GM12865 (cell line): ENCODE measurements at regions not wholly inside any gene's neighbourhood (a gene's known extent, or its start where the extent isn't known, plus 50 kb on each side); places are given as distances from the start of the nearest gene placed in this dataset.

Source experiments
- DNase-seq: peaks from one replicate; pipeline ENCODE4 v3.0.0; 2010; ENCODE audit warnings: low read depth
- H3K4me3 ChIP-seq: 2 replicates; pipeline ENCODE4 v1.5.1; 2011; ENCODE audit warnings: mild to moderate bottlenecking, low read depth, low read length, control low read depth
- TF ChIP-seq, protein P1 (sequence below): IDR thresholded peaks from 2 replicates; pipeline ENCODE4 v1.5.1; 2011; ENCODE audit warnings: low read length, control low read depth, low read depth, inconsistent platforms; ENCODE audit not compliant: insufficient read depth; ENCODE audit errors: missing control alignments

DNA sequence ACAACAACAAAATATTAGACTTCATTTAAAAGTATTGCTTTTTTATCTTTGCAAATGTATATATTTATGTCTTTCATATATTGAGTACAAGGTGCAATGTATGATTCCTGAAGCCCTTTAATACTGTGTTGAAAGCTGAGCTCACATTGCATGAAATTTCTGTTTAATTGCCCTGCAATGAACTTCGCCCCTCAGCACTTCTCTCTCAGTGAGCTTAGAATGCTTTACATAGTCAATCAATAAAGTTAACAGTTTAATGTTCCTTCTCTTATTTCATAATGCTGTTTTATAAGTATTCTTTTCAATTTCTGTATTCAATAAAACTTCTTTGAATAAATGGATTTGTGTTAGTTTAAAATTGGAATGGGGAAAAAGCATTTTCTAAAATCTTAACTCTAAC, 607.1 kb downstream of the SOX5 start:
- no peak for DNase-seq
- TF ChIP-seq, protein P1, sequence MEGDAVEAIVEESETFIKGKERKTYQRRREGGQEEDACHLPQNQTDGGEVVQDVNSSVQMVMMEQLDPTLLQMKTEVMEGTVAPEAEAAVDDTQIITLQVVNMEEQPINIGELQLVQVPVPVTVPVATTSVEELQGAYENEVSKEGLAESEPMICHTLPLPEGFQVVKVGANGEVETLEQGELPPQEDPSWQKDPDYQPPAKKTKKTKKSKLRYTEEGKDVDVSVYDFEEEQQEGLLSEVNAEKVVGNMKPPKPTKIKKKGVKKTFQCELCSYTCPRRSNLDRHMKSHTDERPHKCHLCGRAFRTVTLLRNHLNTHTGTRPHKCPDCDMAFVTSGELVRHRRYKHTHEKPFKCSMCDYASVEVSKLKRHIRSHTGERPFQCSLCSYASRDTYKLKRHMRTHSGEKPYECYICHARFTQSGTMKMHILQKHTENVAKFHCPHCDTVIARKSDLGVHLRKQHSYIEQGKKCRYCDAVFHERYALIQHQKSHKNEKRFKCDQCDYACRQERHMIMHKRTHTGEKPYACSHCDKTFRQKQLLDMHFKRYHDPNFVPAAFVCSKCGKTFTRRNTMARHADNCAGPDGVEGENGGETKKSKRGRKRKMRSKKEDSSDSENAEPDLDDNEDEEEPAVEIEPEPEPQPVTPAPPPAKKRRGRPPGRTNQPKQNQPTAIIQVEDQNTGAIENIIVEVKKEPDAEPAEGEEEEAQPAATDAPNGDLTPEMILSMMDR = no peak

DNA sequence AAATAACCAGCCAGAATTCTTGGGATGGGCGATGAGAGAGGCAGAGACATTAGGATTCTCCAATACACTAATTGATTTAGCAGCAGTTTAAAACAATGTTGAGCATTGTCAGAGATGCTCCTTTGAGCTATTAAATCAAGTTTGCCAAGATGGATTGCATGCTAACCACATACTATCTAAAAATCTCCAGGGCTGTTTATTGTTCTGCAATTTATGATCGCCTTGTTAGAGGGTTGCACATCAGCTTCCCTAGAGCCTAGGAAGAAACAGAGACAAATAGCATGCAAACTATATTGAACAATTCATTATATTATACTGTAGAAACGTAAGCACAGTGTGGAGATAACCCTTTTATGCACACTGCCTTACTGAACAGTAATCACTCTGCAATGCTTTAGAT, 599.9 kb downstream of the SOX5 start:
- no peak for DNase-seq

More for the DNA sequence above, 607.1 kb downstream of the SOX5 start:
- no peak overlapping the region for H3K4me3 ChIP-seq

DNA sequence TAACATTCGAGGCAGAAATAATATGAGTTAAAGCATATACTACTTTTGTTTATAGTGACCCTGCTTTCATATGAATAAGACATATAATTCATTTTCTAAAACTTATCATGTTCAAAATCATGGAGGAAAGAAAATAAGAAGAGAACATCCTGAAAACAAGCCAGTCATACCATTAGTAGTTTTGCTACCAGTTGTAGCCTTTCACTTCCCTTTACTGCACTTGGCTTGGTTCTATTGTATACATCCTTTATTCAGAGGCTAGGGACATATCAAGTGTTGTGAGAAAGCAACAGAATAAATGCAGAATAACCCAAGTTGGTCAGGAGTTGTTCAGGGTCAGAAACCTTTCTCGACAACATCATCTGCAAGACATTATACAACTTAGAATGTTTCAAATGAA, 598.7 kb downstream of the SOX5 start:
- TF ChIP-seq, protein P1 = no peak
- no peak overlapping the region for H3K4me3 ChIP-seq
- peak; percentile 4 for DNase-seq

More for the DNA sequence above, 599.9 kb downstream of the SOX5 start:
- TF ChIP-seq, protein P1 = no peak
- H3K4me3 ChIP-seq = no peak overlapping the region

DNA sequence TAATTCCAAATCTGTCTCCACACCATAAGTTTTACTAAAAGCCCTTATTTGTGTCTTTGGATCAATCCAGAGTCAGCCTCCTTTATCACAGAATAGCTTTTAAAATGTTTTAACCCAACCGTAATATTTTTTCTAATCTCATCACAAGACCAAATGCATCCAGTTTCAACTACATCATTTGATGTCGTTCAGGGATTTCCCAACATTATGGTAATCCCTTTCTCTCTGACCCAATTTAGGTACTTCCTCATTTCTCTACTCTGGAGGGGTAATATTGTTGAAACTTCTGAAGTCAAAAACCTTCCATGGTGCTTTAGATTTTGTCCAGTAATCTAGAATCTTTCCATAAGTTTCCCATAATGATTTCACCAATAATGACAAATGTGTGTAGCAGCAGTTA, 596.8 kb downstream of the SOX5 start:
- no peak for DNase-seq
- H3K4me3 ChIP-seq = no peak overlapping the region
- TF ChIP-seq, protein P1 = no peak

DNA sequence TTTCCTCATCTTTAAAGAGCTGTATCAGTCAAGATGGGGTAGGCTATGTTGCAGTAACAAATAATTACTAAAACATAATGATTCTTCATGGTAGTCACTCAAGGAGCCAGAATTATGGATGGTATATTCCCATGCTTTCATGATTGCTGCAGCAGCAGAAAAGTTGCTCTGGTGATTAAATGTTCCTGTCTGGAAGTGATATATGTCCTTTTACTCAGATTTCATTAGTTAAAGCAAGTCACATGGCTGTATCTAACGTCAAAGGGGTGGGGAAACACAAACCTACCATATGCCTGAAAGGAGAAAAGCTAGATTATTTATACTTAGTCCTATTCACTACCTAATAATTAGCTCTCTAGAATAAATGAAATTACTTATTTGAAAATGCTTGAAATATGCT, 594.7 kb downstream of the SOX5 start:
- TF ChIP-seq, protein P1 = no peak
- no peak for DNase-seq
- H3K4me3 ChIP-seq = no peak overlapping the region

DNA sequence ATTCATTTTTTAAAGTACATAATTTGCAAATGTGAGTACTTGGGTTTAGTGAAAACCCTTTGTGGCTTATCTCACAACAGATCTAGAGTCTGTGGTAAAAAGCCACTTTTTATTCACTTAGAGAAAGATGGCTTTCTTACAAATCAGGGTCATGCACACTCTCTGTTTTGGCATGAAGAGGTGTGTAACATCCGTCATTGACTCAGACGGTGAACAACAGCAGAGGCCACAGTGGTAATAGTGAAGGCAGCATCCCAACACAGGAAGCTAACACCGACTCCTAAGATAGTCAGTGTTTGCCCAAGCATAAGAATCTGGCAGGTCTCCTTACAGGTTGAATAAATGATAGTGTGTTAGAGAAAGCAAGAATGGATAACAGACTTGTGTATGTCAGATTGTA, 593.0 kb downstream of the SOX5 start:
- DNase-seq = no peak
- no peak overlapping the region for H3K4me3 ChIP-seq
- TF ChIP-seq, protein P1 = no peak

DNA sequence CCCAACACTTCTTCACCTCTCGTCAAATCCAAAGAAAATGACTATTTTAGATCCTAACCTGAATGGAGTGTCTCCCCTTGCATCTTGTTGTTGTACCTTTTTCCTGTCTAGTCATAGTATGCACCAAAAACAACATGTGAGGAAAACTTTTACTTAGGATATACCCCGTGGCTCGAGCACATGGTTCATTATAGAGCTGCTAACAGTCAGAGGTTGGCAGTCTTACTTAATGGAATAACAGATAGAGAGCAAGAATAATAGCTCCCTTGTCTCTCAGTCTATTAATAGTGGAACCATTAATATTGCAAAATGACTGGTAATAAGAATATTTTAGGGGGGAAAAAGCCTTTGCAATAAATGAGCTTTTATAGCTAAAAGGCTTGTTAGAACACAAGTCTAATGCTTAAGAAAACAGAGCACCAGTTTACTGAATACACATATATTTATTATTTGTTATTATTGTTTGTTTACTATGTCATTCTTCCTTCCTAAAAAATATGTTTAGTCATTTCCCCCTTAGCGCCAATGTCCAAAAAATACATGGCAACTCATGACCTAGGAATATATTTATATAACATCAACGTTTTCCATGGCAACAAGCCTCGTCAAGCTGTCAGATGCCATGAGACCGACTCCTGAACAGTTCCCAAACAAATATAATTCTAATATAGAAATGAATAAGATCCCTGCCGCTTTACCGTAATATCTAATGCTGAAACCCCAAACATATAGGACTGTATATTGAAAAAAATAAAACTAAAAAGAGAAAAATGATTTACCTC, 592.4 kb downstream of the SOX5 start:
- H3K4me3 ChIP-seq = no peak overlapping the region
- no peak for DNase-seq
- TF ChIP-seq, protein P1 = no peak
